H1 (cell line): ENCODE measurements at regions not wholly inside any gene's neighbourhood (a gene's known extent, or its start where the extent isn't known, plus 50 kb on each side); places are given as distances from the start of the nearest gene placed in this dataset.

Experiments
- NRF1 ChIP-seq: IDR thresholded peaks from 2 replicates; pipeline ENCODE4 v1.6.1; 2011; ENCODE audit warnings: mild to moderate bottlenecking, low read depth, low read length, improper control_type of control experiment
- TCF12 ChIP-seq: IDR thresholded peaks from 2 replicates; pipeline ENCODE4 v1.6.1; 2011; ENCODE audit warnings: low read depth, mild to moderate bottlenecking, low read length

GRCh38 chr10:124196659-124197058, 103.3 kb upstream of the CHST15 start (continued):
- TF ChIP-seq NRF1: no peak
- TF ChIP-seq TCF12: no peak
- TF ChIP-seq, all 59 proteins: peak for 0
